GM12875 (cell line): ENCODE measurements at regions not wholly inside any gene's neighbourhood (a gene's known extent, or its start where the extent isn't known, plus 50 kb on each side); places are given as distances from the start of the nearest gene placed in this dataset.

Experiments
- H3K4me3 ChIP-seq: one replicate; pipeline ENCODE4 v1.5.1; 2011; ENCODE audit warnings: low read depth, low read length, control low read depth
- TF ChIP-seq, protein P1 (sequence below): IDR thresholded peaks from 2 replicates; pipeline ENCODE4 v1.5.1; 2011; ENCODE audit warnings: low read depth, mild to moderate bottlenecking, control low read depth, inconsistent platforms, low read length, moderate library complexity, borderline replicate concordance; ENCODE audit not compliant: insufficient read depth

- no peak overlapping the region for H3K4me3 ChIP-seq
- TF ChIP-seq, protein P1, sequence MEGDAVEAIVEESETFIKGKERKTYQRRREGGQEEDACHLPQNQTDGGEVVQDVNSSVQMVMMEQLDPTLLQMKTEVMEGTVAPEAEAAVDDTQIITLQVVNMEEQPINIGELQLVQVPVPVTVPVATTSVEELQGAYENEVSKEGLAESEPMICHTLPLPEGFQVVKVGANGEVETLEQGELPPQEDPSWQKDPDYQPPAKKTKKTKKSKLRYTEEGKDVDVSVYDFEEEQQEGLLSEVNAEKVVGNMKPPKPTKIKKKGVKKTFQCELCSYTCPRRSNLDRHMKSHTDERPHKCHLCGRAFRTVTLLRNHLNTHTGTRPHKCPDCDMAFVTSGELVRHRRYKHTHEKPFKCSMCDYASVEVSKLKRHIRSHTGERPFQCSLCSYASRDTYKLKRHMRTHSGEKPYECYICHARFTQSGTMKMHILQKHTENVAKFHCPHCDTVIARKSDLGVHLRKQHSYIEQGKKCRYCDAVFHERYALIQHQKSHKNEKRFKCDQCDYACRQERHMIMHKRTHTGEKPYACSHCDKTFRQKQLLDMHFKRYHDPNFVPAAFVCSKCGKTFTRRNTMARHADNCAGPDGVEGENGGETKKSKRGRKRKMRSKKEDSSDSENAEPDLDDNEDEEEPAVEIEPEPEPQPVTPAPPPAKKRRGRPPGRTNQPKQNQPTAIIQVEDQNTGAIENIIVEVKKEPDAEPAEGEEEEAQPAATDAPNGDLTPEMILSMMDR = no peak
Measured at GRCh38 chr7:156148547-156148946, 336.3 kb upstream of the SHH start.

DNA sequence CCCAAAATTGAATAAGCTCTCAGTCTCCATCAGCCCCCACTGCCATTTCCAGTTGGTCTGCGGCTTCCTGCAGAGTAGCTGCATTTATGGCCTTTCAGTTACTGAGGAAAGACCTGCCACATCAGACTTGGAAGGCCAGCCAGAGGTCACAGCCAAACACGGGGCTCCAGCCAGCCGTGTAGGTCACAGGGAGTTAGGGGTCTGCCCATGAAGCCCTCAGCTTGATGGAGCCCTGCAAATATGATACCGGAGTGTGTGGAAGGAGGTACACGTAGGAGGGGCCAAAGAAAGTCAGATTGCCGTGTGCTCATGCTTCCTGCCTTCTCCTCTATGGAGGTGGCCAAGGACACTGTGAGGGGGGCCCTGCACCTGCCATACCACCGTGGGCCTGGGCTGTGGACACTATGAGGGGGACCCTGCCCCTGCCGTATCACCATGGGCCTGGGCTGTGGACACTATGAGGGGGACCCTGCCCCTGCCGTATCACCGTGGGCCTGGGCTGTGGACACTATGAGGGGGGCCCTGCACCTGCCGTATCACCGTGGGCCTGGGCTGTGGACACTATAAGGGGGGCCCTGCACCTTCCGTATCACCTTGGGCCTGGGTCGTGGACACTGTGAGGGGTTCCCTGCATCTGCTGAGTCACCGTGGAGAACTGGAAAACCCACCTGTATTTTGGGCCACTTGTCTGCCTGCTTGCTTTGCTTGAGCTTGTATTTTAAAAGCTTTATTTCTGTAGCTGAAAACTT lies 335.7 kb upstream of the SHH start:
- TF ChIP-seq, protein P1 = no peak

DNA sequence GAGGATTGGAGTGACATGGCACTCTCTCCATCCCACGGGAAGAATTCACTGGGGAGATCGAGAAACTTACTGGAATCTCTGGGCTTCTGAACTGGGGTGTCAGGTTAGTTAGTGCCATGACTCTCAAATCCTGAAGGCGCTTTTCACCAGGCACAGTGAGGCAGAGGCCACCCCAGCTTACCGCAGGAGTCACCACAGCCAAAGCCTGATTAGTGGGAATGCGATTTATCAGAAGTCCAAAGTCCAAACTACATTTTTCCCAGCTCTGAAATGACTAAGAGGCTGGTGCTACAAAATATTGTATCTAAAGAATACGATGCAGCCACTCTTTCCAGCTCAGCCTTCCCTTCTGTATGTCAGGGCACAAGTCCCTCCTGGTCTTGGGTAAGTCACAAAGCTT lies 334.8 kb upstream of the SHH start:
- TF ChIP-seq, protein P1 = no peak

More for the DNA sequence above, 335.7 kb upstream of the SHH start:
- H3K4me3 ChIP-seq = no peak overlapping the region

DNA sequence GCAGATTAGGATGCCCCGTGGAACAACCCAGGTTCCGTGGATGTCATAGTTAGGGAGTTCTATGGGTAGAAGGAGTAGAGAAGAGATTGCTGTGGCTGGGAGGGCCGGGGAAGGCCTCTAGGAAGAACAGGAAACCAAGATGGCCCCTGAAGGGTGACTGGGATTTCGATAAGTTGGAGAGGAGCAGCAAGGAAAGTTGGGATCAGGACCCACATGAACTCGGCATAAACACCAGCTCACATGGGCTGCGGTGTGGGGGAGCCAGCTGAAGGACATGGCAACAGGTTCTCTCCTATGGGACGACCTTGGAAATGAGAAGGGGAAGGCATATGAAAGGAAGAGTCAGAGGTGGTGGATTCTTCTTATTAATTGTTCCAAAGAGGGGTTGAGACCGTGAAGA lies 333.7 kb upstream of the SHH start:
- no peak overlapping the region for H3K4me3 ChIP-seq
- TF ChIP-seq, protein P1 = no peak

More for the DNA sequence above, 334.8 kb upstream of the SHH start:
- no peak overlapping the region for H3K4me3 ChIP-seq

- H3K4me3 ChIP-seq = no peak overlapping the region
- TF ChIP-seq, protein P1 = no peak
Measured at GRCh38 chr7:156145184-156145583, 332.9 kb upstream of the SHH start.

DNA sequence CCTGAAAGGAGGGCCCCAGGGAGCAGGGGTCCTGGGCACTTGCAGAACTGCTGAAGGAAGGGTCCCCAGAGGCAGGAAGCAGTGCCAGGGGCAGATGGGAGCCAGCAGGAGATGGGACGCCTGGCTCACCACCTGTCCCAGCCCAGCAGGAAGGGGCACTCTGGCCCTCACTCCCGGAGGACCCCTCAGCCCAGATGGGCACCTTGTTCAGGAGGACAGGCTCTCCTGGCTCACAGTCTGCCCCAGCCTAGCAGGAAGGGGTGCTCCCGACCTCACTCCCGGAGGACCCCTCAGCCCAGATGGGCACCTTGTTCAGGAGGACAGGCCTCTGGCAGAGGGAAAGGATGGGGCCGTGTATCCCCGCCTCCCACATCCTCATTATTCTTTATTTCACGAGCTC lies 331.4 kb upstream of the SHH start:
- TF ChIP-seq, protein P1 = no peak

GRCh38 chr7:156143158-156143557 lies 330.9 kb upstream of the SHH start:
- TF ChIP-seq, protein P1 = no peak

More for the DNA sequence above, 331.4 kb upstream of the SHH start:
- no peak overlapping the region for H3K4me3 ChIP-seq

More at GRCh38 chr7:156143158-156143557, 330.9 kb upstream of the SHH start:
- H3K4me3 ChIP-seq = no peak overlapping the region
